GM21526 (cell line): ENCODE measurements at regions not wholly inside any gene's neighbourhood (a gene's known extent, or its start where the extent isn't known, plus 50 kb on each side); places are given as distances from the start of the nearest gene placed in this dataset.
"Not testable (repeated sequence)": the region's sequence is repeated elsewhere in the genome, so short reads cannot be mapped to it uniquely, and the experiment has no call there.

ENCODE experiments used
- ATAC-seq: cut with Tn5 transposase; IDR thresholded peaks from one replicate; pipeline ENCODE4 v1.9.1; 2021; ENCODE audit warnings: moderate library complexity; ENCODE audit not compliant: unreplicated experiment, low FRiP score

DNA sequence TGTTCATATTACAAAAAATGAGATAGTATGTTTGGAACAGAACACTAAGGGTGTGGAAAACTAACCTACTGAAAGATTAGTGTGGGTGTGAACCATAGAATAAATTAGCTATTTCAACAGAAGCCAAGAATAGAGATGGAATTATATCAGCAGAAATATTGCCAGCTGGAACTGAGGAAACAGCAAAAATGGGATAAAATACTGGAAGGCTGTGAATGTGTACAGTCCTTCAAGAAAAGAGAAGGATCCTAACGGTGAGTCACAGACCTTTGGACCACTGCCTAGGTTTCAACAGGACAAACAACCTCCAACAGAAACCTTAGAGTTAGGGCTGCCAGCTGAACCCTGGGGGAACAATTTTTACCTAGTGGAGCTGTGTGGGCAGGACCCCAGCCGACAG, 395.0 kb downstream of the ZWINT start:
- ATAC-seq = no peak

DNA sequence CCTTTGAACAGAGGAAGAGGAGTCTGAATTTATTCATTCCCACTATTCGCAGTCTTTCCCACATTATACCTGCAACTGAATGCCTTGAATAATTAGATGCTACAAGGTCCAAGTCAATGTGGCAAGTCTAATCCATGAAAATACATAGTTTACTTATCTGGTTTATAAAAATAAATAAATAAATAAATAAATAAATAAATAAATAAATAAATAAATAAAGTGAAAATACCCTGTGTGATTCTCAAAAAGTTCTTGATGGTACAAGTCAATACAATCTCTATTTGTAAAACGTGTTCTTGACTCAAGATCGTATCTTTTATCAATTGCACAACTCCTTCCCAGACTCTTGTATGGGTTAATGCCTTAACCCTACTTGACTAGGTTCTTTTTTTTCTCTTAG, 417.7 kb downstream of the ZWINT start:
- no peak for ATAC-seq

DNA sequence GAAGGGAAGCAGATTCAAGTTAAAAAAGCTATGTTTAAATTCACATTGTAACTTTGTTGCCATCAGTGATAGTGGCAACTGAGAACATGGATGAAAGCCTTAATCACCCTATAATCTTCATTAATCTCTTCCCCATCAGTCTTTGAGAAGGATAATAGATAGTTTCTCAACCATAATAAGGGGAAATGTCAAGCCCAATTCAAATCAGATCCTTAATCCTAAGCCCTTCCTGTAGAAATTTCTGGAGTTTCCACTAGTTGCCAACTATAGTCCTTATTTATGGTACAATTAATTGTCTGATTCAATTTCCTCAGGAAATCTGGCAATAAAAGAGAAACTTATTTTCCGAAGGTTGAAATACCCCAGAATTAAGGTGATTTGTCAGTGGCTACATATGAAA, 431.8 kb downstream of the ZWINT start:
- ATAC-seq = no peak

DNA sequence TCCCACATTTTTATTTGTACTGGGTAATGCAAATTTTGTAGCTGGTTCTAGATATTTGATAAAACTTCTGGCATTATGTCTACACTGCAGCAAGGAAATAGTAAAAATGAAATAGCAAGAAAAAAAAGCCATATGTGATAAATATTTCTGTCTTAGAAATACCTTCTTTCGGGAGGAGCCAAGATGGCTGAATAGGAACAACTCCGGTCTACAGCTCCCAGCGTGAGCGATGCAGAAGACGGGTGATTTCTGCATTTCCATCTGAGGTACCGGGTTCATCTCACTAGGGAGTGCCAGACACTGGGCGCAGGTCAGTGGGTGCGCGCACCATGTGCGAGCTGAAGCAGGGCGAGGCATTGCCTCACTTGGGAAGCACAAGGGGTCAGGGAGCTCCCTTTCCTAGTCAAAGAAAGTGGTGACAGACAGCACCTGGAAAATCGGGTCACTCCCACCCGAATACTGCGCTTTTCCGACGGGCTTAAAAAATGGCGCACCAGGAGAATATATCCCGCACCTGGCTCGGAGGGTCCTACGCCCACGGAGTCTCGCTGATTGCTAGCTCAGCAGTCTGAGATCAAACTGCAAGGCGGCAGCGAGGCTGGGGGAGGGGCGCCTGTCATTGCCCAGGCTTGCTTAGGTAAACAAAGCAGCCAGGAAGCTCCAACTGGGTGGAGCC, 461.4 kb downstream of the ZWINT start:
- ATAC-seq = not testable (repeated sequence)

DNA sequence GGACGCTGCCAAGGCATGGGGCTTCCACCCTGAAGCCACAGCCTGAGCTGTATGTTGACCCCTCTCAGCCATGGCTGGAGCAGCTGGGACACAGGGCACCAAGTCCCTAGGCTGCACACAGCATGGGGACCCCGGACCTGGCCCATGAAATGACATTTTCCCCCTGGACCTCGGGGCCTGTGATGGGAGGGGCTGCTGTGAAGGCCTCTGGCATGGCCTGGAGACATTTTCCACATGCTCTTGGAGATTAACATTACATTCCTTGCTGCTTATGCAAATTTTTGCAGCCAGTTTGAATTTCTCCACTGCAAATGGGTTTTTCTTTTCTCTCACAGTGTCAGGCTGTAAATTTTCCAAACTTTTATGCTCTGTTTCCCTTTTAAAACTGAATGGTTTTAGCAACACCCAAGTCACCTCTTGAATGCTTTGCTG, 463.6 kb downstream of the ZWINT start:
- ATAC-seq = no peak

DNA sequence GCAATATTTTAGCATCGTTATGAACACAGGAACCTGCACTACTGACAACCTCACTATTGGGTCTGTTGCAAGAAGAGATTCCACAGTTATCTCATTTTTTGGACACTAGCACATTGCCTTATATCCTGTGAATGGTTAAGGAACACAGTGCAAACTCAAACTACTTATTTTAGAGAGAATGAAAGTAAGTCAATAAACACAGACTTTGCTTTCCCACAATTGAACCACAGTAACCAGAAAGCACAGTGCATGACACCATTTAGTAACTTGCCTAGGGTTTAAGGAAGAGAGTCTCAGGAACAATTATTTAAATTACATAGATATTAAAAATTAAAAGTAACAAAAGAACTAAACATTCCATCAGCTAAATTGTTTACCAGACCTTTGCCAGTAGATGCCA, 468.8 kb downstream of the ZWINT start:
- no peak for ATAC-seq

DNA sequence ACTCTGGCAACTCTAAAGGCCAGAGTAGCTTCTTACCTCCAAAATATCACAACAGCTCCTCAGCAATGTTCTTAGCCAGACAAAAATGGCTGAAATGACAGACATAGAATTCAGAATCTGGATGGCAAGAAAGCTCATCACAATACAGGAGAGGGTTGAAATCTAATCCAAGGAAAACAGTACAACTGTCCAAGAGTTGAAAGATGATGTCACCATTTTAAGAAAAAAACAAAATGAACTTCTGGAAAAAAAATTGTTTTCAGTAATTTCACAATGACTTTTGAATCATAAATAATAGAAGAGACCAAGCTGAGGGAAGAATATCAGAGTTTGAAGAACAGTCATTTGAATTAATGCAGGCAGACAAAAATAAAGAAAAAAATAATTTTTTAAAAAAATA, 479.5 kb downstream of the ZWINT start:
- ATAC-seq = no peak

DNA sequence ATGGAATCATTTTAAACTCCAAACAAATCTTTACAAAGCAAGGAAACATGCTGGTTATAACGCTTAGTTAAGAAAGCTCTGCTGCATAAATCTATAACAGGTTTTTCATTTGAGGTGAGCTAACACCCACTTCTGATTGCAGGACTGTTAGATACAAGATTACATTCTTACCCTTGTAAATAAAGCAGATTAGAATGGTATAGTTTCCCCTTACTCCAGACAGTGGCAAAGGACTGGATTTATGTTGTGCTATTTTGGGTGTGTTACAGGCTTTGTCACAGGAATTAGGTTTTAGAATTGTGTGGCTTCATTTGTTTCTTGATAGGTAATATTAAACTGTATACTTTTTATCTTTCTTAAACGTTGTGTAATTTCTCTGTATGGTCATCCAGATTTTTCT, 487.6 kb downstream of the ZWINT start:
- ATAC-seq = no peak

DNA sequence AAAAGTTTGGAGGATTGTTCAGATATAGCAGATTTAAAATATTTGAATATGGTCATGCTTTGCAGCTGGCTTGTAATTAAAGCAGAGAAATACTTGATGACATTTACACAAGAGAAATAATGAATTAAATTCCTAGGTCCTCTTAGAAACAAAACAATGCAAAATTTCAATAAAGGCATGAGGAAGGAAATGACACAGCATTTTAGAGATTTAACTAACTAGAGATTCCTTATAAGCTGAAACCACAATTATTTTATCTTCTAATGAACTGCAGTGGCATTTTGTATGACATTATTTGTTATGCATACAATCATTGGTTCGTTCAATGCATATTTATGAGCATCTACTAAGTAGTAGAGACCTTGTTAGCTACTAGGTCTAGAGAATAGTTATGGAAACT, 490.9 kb downstream of the ZWINT start:
- no peak for ATAC-seq

DNA sequence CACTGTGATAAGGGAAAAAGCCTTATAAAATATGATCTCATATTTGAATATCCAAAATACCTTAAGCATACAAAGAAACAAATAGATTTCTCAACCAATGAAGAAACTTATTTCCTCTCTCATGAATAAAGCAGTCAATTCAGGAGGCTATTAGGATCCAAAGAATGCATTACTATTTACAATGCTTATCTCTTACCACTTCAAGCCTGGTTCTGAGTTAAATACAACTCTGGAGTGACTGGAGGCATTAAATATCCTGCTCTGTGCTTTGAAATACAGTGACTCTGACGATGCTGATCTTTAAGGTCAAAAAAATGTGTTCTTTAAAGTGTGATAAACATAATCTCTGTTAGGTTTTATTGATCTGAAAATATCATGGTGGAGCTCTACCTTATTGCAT, 493.2 kb downstream of the ZWINT start:
- ATAC-seq = no peak

DNA sequence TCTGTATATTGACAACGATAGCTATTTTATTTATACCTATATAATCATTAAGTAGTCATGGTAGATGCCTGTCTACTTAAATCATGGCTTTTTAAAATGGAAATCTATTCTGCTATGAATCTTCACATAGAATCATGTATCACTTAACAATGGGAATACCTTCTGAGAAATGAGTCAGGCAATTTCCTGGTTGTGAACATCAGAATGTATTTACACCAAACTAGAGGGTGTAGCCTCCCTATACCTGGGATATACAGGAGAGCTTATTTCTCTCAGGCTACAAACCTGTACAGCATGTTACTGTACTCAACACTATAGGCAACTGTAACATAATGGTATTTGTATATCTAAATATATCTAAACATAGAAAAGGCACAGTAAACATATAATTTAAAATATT, 502.3 kb downstream of the ZWINT start:
- ATAC-seq = no peak

DNA sequence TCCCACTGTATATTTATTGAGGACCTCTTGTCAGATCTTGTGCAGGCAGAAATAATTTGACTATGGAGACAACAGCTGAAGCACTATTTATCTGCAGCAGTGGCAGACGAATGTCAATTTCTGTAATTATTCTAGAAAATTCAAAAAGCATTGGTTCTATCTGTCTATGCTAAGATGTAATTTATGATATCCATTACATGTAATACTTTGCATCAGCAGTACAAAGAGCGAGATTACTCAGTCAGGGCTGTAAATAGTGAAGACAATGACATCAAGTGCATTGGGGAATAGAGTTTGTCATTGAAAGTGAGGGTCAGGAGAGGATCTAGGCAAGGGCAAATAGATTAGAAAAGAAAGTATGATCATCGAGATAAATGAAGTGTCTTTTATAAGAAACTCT, 508.2 kb downstream of the ZWINT start:
- no peak for ATAC-seq

DNA sequence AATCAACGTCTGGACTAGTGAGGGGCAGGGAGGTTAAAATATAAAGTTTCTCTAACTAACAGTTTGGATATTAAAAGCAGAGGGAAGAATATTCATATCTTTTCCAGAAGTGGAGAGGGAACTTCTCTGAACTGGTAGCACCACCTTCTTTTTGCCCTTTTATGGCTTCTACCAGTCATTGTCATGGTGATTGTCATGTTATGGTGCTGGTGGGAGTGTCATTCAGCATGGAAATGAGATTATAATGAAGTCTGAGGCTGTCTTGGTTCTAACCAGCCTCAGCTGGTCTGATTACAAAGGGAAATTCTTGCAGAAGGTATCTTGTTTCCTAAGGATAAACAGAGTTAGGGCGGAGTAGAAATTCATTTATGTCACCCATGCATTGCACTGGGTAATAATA, 523.8 kb downstream of the ZWINT start:
- ATAC-seq = no peak

DNA sequence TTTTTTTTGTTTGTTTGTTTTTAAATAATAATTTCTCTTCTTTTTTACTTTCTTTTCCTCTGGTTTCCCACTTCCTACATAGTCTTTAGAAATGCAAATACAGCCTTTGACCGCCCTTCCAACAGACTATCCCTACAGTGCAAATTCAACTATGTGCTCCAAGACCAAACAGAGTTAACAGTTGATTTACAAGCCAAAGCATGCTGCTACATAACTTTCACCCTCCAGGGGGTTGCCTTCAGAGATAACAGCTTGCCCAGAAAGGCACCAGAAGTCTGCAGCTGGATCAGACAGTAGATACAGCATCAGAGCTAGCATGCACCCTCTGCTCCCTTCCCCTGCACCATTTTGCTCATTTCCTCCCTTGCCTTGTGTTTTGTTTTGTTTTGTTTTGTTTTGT, 539.0 kb downstream of the ZWINT start:
- ATAC-seq = no peak

DNA sequence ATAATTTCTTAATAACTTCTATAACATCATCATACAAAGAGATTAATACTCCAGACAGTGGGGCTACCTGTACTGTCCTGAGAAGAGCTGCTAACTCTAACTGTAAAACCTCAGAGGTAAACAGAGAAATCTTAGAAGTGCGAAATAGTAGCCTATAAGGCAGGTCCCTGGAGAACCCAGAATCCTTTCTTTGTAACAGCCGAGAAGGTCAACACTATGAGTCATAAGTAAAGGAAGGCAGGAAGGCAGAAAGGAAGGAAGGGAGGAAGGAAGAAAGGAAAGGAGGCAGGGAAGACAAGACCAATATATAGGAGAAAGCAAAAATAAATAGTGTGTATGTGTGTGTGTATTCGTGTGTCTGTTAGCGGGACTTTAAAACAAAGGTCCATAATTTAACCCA, 540.6 kb downstream of the ZWINT start:
- no peak for ATAC-seq

DNA sequence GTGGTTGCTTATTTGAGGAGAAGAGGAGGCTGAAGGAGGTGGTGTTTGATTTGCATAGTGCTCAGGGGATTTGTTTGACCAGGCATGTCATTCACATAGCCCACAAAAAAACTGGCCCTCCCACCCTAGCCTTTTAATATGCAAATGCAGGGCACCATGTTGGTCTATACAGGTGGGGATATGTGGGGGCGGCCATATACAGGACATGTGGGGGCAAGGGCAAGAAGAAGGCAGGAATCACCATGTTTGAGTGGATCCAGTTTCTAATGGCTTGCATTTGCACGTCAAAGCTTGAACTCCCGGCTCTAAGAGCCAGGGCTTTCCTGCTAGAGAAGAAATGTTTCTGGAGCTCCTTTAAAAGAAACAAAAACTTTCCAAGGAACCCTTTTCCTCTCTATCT, 541.0 kb downstream of the ZWINT start:
- no peak for ATAC-seq

DNA sequence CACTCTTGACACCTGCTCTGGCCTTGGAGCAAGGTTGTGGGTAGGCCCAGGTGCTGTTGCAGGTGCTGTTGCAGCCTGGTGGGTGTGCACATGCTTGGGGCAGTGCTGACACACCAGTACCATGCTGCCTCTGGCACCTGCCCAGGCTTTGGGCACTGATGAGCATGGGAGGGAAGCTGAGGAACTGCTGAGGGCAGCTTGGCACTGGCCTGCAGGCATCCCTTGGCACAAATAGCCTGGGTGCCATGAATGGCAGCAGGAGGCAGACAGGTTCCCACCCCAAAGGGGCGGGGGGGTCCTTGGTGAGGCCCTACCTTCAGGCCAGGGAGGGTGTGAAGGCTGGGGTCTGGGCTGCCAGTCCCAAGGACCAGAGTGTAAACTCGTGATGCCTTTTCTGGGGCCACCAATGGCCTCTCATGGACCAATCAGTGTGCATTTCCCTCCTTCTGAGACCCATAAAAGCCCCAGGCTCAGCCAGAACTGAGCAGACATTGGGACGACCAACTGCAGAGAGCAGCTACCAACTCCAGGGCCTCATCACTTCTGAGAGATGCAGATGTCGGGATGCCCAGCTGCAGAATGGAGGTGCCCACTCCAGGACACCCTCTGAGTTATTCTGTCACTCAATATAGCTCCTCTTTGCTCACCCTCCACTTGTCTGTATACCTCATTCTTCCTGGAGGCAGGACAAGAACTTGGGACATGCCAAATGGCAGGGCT, 547.4 kb downstream of the ZWINT start:
- no peak for ATAC-seq

DNA sequence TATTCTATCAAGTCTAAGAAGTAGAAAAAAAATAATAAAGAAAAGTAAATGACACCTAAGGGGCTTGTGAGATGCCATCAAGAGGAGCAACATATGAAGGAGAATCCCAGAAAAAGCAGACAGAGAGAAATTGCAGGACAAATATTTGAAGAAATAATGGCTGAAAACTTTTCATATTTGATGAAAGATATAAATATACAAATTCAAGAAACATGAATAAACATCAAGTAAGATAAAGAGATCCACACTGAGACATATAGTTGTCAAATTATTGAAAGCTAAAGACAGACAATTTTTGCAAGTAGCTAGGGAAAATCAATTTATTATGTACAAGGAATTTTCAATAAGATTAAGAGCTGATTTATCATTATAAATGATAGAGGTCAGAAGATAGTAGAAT, 558.0 kb downstream of the ZWINT start:
- no peak for ATAC-seq

DNA sequence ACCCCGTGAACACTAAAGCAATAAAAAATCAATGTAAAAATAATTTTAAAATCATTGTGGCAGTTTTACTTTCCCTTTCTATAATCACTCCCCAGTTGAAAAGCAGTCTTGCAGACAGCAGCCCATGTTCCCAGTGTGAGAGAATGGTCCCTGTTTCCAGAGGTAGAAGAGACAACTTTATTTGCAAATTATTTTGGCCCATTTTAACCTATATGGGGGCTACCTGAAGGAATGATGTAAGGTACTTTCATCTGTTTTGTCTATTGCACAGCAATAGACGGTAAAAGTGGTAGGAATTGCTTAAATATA, 559.8 kb downstream of the ZWINT start:
- ATAC-seq = no peak

DNA sequence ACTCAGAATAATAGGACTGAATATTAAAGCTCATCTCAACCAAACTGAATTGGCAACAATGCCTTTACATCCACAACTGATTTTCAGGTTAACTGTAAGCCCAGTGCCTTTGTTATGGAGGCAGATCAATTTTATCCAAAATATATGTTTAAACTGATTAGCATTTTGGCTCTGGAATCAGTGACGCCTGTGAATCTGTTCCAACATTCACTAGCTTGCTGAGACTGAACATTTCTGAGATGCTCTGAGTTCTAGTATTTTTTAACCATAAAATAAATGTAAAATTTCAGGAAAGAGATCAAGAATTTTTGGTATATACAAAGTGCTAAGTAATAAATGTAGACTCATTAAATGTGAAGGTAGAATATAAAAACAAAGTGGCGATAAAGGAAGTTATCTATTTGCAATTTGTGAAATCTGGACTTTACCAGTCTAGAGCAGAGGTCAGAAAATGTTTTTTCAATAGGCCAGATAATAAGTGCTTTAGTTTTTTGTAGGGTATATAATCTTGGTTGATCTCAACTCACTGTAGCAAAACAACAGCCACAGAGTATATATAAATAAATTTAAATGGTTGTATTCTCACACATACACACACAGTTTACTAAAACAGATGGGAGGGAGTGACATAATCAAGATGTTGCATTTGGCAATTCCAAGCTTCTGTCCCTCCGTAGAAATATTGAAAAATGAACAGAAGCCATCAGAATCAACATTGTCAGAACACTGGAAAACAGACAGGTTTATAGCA, 560.3 kb downstream of the ZWINT start:
- no peak for ATAC-seq

DNA sequence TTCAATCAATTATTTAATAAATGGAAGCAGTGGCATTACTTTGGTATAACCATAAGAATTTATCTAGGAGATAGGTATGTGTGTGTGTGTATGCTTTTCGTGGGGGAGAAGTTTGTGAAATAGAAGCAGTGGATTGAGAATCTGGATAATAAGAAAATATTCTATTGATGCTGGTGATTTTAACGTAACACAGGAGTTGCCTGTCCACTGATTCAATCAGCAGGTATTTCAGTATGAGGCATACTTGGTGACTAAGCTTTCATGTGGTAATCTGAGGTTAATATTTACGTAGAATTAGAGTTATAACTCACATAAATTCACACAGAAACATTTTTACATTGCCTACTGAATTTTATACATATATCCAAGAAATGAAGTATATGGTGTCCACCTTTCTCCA, 568.0 kb downstream of the ZWINT start:
- no peak for ATAC-seq

DNA sequence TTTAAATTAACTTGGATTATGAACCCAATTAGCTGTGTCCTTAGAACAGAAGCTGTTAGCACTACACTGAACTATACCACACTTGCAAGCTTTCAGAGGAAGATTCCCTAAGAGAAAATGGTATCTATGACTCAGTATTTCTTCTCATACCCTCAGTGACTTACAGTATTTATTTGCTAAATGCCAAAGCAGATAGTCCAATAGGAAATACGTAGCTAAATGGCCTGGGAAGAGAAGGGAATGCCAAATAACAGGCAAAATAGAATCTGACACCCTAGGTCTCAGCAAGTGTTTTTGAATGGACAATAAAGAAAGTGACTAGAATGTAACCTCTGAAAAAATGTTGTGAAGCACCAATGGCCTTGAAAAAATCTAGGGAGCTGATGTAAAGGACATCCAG, 570.8 kb downstream of the ZWINT start:
- ATAC-seq = not testable (repeated sequence)
